Breast epithelium (tissue), 3 donors: ENCODE measurements at regions not wholly inside any gene's neighbourhood (a gene's known extent, or its start where the extent isn't known, plus 50 kb on each side); places are given as distances from the start of the nearest gene placed in this dataset.
A peak's percentile ranks its signal among the peaks of the same experiment; 100 is the strongest.

Experiments used
- CTCF ChIP-seq, 3 donors: fragments of 450-650 bp; IDR thresholded peaks; one replicate each; pipeline ENCODE4 v1.5.1; 2016 to 2017; ENCODE audit warnings: antibody characterized with exemption in 3 of 3, mild to moderate bottlenecking in 3 of 3, moderate library complexity in 3 of 3
- POLR2A ChIP-seq: fragments of 450-650 bp; IDR thresholded peaks from one replicate; pipeline ENCODE4 v1.6.1; 2016; ENCODE audit warnings: antibody characterized with exemption, mild to moderate bottlenecking, moderate library complexity
- POLR2AphosphoS5 ChIP-seq, 3 donors: sonication (generic); formaldehyde crosslinking; IDR thresholded peaks; one replicate each; pipeline ENCODE4 v1.6.1; 2017; ENCODE audit warnings: antibody characterized with exemption in 3 of 3

GRCh38 chr2:237164474-237165042 is 78.9 kb downstream of the COPS8 start:
- TF ChIP-seq CTCF (IDR thresholded peaks at IDR 0.05) (no peak), POLR2AphosphoS5 (IDR thresholded peaks at IDR 0.05) (peak in 1 of 3 donors; percentile 17), POLR2A (no peak)
